NB4 (cell line): ENCODE measurements at regions not wholly inside any gene's neighbourhood (a gene's known extent, or its start where the extent isn't known, plus 50 kb on each side); places are given as distances from the start of the nearest gene placed in this dataset.

ENCODE experiments used
- DNase-seq: peaks from one replicate; pipeline ENCODE4 v3.0.0; 2010; ENCODE audit warnings: low read depth
- H3K4me3 ChIP-seq: one replicate; pipeline ENCODE4 v1.5.1; 2011; ENCODE audit warnings: mild to moderate bottlenecking, low read depth, low read length, moderate library complexity
- MYC ChIP-seq: IDR thresholded peaks from 2 replicates; pipeline ENCODE4 v1.6.1; 2011; ENCODE audit warnings: low read depth, low read length
- POLR2A ChIP-seq: IDR thresholded peaks from 2 replicates; pipeline ENCODE4 v1.6.1; 2011; ENCODE audit warnings: mild to moderate bottlenecking; ENCODE audit not compliant: insufficient read length; ENCODE audit errors: extremely low read depth
- TF ChIP-seq, protein P1 (sequence below): IDR thresholded peaks from one replicate; pipeline ENCODE4 v1.5.1; 2012; ENCODE audit warnings: low read depth, low read length
- TF ChIP-seq, protein P2 (sequence below): IDR thresholded peaks from 2 replicates; pipeline ENCODE4 v1.6.1; 2011; ENCODE audit warnings: low read depth, low read length

DNA sequence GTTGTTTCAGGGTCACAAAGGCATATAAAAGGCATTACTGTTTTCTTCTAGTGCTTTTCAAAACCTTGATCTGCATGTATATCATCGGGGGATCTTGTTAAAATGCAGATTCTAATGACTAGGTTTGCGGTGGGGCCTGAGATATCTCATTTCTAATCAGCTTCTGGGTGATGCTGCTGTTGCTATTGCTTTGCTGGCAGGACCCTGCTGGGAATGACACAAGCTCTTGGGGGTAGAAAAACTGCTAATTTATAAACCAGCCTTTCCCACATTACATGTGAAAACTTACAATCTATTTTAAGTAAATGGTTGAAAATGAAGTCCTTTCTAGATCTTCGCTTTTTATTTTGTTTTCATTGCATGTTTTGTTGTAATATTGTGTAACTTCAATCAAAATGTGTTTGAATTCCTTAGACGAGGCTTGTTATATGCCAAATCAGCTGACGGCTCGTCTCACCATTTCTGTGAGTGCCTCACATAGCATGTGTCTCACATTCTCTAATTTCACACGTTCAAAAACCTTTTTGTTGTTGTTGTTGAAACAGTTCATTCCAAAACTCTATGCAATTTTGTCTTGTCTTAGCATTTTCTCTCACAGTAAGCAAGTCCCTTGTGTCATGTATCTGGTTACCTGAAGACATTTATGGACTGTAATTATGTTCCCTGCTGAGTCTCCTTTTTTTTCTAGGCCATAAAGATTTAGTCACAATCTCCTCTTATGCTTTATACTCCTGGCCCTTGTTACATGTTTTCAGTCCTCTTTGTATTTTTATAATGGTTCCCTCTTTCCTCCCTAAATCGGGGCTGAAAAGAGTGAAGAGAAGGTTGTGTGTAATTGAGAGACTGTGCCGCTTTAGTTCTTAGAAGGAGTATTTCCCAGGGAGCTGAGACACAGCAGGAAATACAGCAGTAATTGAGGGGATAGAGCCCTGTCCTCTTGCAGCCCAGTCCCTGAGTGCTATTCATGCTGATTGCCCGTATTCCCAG, 521.0 kb upstream of the SEMA6A start:
- TF ChIP-seq, protein P1, sequence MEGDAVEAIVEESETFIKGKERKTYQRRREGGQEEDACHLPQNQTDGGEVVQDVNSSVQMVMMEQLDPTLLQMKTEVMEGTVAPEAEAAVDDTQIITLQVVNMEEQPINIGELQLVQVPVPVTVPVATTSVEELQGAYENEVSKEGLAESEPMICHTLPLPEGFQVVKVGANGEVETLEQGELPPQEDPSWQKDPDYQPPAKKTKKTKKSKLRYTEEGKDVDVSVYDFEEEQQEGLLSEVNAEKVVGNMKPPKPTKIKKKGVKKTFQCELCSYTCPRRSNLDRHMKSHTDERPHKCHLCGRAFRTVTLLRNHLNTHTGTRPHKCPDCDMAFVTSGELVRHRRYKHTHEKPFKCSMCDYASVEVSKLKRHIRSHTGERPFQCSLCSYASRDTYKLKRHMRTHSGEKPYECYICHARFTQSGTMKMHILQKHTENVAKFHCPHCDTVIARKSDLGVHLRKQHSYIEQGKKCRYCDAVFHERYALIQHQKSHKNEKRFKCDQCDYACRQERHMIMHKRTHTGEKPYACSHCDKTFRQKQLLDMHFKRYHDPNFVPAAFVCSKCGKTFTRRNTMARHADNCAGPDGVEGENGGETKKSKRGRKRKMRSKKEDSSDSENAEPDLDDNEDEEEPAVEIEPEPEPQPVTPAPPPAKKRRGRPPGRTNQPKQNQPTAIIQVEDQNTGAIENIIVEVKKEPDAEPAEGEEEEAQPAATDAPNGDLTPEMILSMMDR, result no peak
- no peak for TF ChIP-seq MYC
- no peak for TF ChIP-seq POLR2A
- TF ChIP-seq, protein P2, sequence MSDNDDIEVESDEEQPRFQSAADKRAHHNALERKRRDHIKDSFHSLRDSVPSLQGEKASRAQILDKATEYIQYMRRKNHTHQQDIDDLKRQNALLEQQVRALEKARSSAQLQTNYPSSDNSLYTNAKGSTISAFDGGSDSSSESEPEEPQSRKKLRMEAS, result no peak
- no peak for DNase-seq
- no peak overlapping the region for H3K4me3 ChIP-seq

DNA sequence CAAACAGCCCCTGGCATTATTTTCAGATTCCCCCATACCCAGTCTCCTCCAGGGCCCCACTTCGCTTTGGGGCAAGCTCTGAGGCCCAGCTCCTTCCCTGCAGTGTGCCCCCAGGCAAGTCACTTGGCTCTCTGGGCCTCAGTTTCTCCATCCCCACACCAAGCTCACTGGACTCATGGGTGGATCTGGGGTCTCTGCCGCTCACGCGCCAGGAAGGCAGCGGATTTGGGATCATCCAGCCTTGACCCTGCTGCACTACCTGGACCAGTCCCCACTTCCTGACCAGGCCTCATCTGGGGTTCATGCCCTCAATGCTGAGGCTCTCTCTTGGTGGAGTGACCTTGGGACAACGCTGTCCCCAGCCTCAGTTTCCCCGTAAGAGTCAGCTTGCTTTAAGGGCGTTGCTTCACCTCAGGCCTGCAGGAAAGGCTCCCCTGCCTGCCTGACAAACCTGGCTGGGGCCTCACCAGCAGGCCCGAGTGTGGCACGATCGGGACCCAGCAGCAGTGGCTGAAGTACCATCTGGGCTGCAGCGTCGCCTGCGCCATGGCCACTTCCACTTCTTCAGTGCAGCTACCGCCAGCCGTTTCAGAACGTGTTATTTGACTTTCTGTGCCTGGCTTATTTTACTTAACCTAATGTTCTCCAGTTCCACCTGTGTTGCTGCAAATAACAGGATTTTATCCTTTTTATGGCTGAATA, 519.6 kb upstream of the SEMA6A start:
- TF ChIP-seq, protein P1, result no peak
- no peak overlapping the region for H3K4me3 ChIP-seq
- DNase-seq, result no peak

DNA sequence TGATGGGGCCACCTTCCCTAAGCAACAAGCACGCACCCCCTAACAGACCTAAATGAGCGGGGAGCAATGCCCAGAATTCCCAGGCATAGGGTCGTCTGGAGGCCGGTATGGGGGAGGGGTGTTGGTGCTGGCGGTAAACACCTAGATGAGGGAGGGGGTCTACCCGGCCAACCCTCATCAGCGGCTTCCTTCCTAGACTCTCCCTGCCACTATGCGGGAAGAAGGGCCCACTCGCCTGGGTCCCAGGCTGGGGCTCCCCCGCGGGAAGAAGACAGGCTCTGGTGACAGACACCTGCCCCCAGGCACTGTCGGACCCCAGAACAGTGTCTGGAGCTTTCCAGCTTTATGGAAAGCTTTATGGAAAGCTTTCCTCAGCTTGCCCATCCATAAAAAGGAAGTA, 519.0 kb upstream of the SEMA6A start:
- TF ChIP-seq, protein P2, result no peak
- TF ChIP-seq MYC (no peak), POLR2A (no peak)
- TF ChIP-seq, protein P1, result no peak
- no peak for DNase-seq
- H3K4me3 ChIP-seq, result no peak overlapping the region

DNA sequence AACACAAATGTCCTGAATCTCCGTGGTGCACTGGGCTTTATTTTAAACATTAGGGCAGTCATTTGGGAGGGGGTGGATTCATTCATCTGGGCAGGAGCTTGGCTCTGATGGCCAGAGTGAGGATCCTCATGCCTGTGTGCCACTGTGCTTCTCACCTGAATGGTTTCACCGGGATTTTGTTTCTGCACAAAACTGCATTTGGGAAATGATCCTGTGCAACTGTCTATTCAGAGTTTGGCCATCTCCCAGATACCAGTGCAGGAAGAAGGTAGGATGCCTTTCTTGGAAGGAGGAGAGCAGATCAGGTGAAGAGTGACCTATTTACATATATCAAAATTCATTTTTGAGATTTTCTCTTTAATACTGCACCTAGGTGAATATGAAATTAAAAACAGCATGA, 514.4 kb upstream of the SEMA6A start:
- no peak overlapping the region for H3K4me3 ChIP-seq
- no peak for DNase-seq
- TF ChIP-seq, protein P1, result no peak
- TF ChIP-seq, protein P2, result no peak
- TF ChIP-seq POLR2A (no peak), MYC (no peak)

DNA sequence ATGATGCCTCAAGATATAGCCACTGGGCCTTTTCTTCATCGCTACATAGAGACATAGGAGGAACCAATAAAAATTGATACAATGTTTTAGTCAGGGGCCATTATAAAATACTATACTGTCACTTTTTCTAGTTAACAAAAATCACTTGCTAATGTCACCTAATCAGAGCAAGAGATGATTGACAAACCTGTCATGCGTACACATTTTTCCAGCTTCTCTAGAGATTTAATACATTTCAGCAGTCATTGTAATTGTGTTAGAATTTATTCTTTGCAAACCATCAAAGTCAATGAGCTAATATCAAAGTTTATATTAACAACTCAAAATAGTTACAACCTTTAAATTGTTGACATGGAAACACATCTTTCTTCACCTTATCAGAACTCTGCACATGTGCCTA, 513.6 kb upstream of the SEMA6A start:
- DNase-seq, result no peak
- H3K4me3 ChIP-seq, result no peak overlapping the region
- TF ChIP-seq MYC (no peak), POLR2A (no peak)
- TF ChIP-seq, protein P2, result no peak
- TF ChIP-seq, protein P1, result no peak
